ENCODE measurements at regions not wholly inside any gene's neighbourhood (a gene's known extent, or its start where the extent isn't known, plus 50 kb on each side); places are given as distances from the start of the nearest gene placed in this dataset.

GRCh38 chr1:25065321-25065721 is 135.2 kb upstream of the RUNX3 start:
- TF ChIP-seq POLR2A (IDR thresholded peaks at IDR 0.05; ENCODE audit: low read length): no peak
- no peak for TF ChIP-seq GATA1 (IDR thresholded peaks at IDR 0.05; ENCODE audit: low read depth, low read length)
